Gastroesophageal sphincter (tissue), 3 donors: ENCODE measurements at regions not wholly inside any gene's neighbourhood (a gene's known extent, or its start where the extent isn't known, plus 50 kb on each side); places are given as distances from the start of the nearest gene placed in this dataset.

Source experiments
- CTCF ChIP-seq, 4 experiments: fragments of 200-600 bp in 2 of 4; fragments of 450-650 bp in 2 of 4; sonication (generic) in 1 of 4; IDR thresholded peaks; one replicate each; pipeline ENCODE4 v1.5.1; 2017 to 2019; ENCODE audit warnings: antibody characterized with exemption in 4 of 4, mild to moderate bottlenecking in 2 of 4, moderate library complexity in 2 of 4
- POLR2A ChIP-seq, 2 donors: fragments of 450-650 bp; IDR thresholded peaks; one replicate each; pipeline ENCODE4 v1.6.1; 2017; ENCODE audit warnings: antibody characterized with exemption in 2 of 2, mild to moderate bottlenecking in 2 of 2, moderate library complexity in 1 of 2

DNA sequence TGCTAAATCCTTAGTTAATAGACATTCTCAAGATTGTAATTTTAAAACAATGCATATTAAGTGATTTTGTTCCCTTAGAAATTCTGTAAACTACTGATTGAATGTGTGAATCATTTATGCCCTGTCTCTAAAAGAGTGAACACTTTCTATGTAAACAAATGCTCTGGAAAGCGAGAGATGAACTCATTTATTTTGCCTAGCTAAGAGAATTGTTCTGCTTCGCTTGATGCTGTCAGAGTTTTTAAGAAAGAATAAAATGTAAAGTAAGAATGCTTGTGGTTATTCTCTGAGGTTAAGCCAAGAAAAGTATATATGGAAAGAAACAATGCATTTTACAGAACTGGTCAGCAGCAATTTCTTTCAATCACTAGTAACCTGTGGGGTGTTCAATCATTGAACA is 347.4 kb upstream of the NUDT12 start:
- no peak for TF ChIP-seq CTCF (IDR thresholded peaks at IDR 0.05)
- TF ChIP-seq POLR2A (IDR thresholded peaks at IDR 0.05), result no peak
